HL-60 (cell line): ENCODE measurements at regions not wholly inside any gene's neighbourhood (a gene's known extent, or its start where the extent isn't known, plus 50 kb on each side); places are given as distances from the start of the nearest gene placed in this dataset.

Experiments
- DNase-seq, 2 experiments: peaks; one replicate each; pipeline ENCODE4 v3.0.0-alpha.2; 2010 to 2020; ENCODE audit warnings: low read depth in 1 of 2, low spot score in 1 of 2
- H3K27ac ChIP-seq: fragments of 250-450 bp; sonication (Bioruptor Pico); replicated peaks from 2 replicates; pipeline ENCODE4 v1.5.1; 2020; ENCODE audit warnings: mild to moderate bottlenecking, moderate library complexity
- H3K27me3 ChIP-seq: fragments of 250-450 bp; sonication (Bioruptor Pico); 2 replicates; pipeline ENCODE4 v1.5.1; 2021; ENCODE audit warnings: mild to moderate bottlenecking, moderate library complexity; ENCODE audit not compliant: insufficient read depth, poor library complexity, severe bottlenecking
- H3K4me3 ChIP-seq: replicated peaks from 2 replicates; pipeline ENCODE4 v1.5.1; 2011; ENCODE audit warnings: mild to moderate bottlenecking, control low read depth, low read length; ENCODE audit not compliant: insufficient read depth
- CTCF ChIP-seq: IDR thresholded peaks from one replicate; pipeline ENCODE4 v1.5.1; 2011; ENCODE audit warnings: low read length, control low read depth, inconsistent platforms; ENCODE audit not compliant: insufficient read depth
- GABPA ChIP-seq: IDR thresholded peaks from 2 replicates; pipeline ENCODE4 v1.6.1; 2012; ENCODE audit warnings: low read depth
- POLR2AphosphoS5 ChIP-seq: IDR thresholded peaks from 2 replicates; pipeline ENCODE4 v1.6.1; 2012; ENCODE audit warnings: low read depth
- REST ChIP-seq: IDR thresholded peaks from 2 replicates; pipeline ENCODE4 v1.6.1; 2012; ENCODE audit warnings: low read depth; ENCODE audit not compliant: insufficient replicate concordance
- SPI1 ChIP-seq: IDR thresholded peaks from 2 replicates; pipeline ENCODE4 v1.6.1; 2012; ENCODE audit warnings: low read depth, mild to moderate bottlenecking, borderline replicate concordance

- DNase-seq = no peak
- no peak for TF ChIP-seq CTCF
- no peak for TF ChIP-seq POLR2AphosphoS5
- no peak for TF ChIP-seq GABPA
- no peak for TF ChIP-seq SPI1
- TF ChIP-seq REST = no peak
- H3K27ac ChIP-seq = no peak overlapping the region
- H3K27me3 ChIP-seq = peaks cover 4% of the 10 kb centered on the region
- no peak overlapping the region for H3K4me3 ChIP-seq
These were observed 235.7 kb upstream of the TSHZ2 start for GRCh38 chr20:52736507-52736906.

- no peak for DNase-seq
- TF ChIP-seq REST = no peak
- peak; percentile 53; the same call in 1 of the 2 replicates for TF ChIP-seq SPI1
- Histone ChIP-seq H3K4me3 (no peak overlapping the region), H3K27ac (no peak overlapping the region), H3K27me3 (peaks cover 4% of the 10 kb centered on the region)
These were observed 241.1 kb upstream of the TSHZ2 start for GRCh38 chr20:52731093-52731492.

- DNase-seq = no peak
- no peaks in the 10 kb centered on the region for H3K27me3 ChIP-seq
- TF ChIP-seq SPI1 (no peak), REST (no peak), POLR2AphosphoS5 (no peak), GABPA (no peak), CTCF (no peak)
- H3K4me3 ChIP-seq = no peak overlapping the region
- no peak overlapping the region for H3K27ac ChIP-seq
These were observed 244.3 kb upstream of the TSHZ2 start for GRCh38 chr20:52727740-52728456.
